ENCODE measurements at regions not wholly inside any gene's neighbourhood (a gene's known extent, or its start where the extent isn't known, plus 50 kb on each side); places are given as distances from the start of the nearest gene placed in this dataset.

DNA sequence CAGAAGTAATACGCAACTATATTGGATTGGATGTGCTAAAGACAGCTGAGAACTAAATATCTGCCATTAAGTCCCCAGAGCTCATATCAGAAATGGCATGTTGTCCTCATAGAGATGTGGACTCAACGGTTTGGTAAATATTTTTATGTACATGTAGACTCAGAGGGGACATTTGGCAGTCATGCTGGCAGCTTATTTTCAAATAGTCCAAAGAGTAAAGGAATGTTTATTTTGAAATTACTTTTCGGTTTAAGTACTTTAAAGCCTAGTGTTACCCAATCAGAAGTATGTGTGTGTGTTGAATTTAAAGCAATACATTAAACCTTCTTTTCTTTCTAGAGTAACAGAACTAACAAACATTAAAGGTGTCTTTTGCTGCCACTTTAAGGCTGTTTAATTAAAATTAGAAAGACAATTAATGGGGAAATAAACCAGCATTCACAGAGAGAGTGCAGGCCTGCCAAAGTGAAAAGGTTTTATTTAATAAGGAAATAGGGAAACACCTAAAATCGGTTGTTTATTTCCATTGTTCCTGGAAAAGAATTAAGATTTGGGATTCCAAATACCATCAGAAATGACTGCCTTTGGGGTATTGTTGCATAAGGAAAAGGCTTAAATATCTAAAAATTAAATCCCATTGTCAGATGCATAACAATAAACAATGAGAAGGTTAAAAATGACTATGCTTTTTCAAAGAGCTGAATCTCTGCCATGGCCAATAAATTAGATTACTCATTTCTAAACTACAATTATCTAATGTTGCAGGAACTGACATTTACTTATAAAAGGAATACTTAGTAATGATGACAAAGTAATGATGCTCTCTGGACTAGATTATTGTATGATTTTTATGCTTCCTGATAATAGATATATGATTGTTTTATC is 113.4 kb upstream of the AHR start:
- H3K27me3 ChIP-seq (replicated peaks in 1 of 2; ENCODE audit: control insufficient read depth in 2 of 2, insufficient read depth in 2 of 2, low read length in 1 of 2) = no peaks in the 10 kb centered on the region
- no peaks in the 10 kb centered on the region for H3K79me2 ChIP-seq (ENCODE audit: control insufficient read depth, insufficient read depth, low read length)
- H4K20me1 ChIP-seq (ENCODE audit: control insufficient read depth, insufficient read depth) = no peaks in the 10 kb centered on the region
- ChIA-PET POLR2A (no interaction called here), RAD21 (ENCODE audit: unreplicated experiment) (interaction anchor here (1.2 to 2.1 kb wide), 5 partner anchors 18 to 218 kb away, joined by 3 to 8 read pairs (median 4); partner anchors contain the start of gene AHR), SMC1A (ENCODE audit: uncharacterized antibody, unreplicated experiment) (interaction anchor here (0.7 to 2.1 kb wide), 6 partner anchors 11 to 122 kb away, joined by 3 to 6 read pairs (median 3); no protein-coding TSS in a partner anchor), CTCF (interaction anchor here (1.2 to 1.6 kb wide), 2 partner anchors 116 to 117 kb away, joined by 3 read pairs; no protein-coding TSS in a partner anchor)
- intact Hi-C loops (cut with micrococcal nuclease; ENCODE audit: unreplicated experiment) = loop anchor here (1.0 to 5.0 kb wide), 3 partner anchors 26 to 203 kb away; partner anchors contain the start of gene AHR
- ATAC-seq (peak; percentile 52), DNase-seq (ENCODE audit: low read depth, low spot score) (no peak), FAIRE-seq (peak; percentile 70)
- peaks cover 4% of the 10 kb centered on the region for H3K4me1 ChIP-seq (ENCODE audit: control insufficient read depth, insufficient read depth, low read length)
- in situ Hi-C loops (cut with MboI) = no loop called here
- H3K27ac ChIP-seq (ENCODE audit: control insufficient read depth, insufficient read depth) = no peak overlapping the region
- H3K36me3 ChIP-seq (ENCODE audit: control insufficient read depth in 2 of 2, insufficient read depth in 2 of 2, low read length in 1 of 2) = no peaks in the 10 kb centered on the region
- no TSS peak for BruUV-seq (replicated peaks)
- H2AFZ ChIP-seq (ENCODE audit: control insufficient read depth, low read depth, low read length) = no peak overlapping the region; the same call in 1 of the 2 replicates
- no peak for TF ChIP-seq BRCA1 (IDR thresholded peaks at IDR 0.05; ENCODE audit: low read depth, low read length)
- peak; percentile 57; the same call in 1 of the 2 replicates for TF ChIP-seq JUNB (IDR thresholded peaks at IDR 0.05)
- TF ChIP-seq DPF2 (IDR thresholded peaks at IDR 0.05) = no peak
- H3K4me2 ChIP-seq (ENCODE audit: control insufficient read depth, insufficient read depth) = no peak overlapping the region; the same call in 1 of the 2 replicates
- 85% methylated on average over 4 of the region's 4 CpGs for WGBS (ENCODE audit: insufficient coverage, insufficient replicate concordance, low lambda C conversion rate, missing lambda C conversion rate)
- H3K4me3 ChIP-seq = no peak overlapping the region
- no peak overlapping the region for H3K9ac ChIP-seq (ENCODE audit: control insufficient read depth, insufficient read depth, low read length)
- no peaks in the 10 kb centered on the region for H3K9me3 ChIP-seq (replicated peaks; ENCODE audit: control insufficient read depth, insufficient read depth, low read length)

- Histone ChIP-seq H3K79me2 (ENCODE audit: control insufficient read depth, insufficient read depth, low read length) (no peaks in the 10 kb centered on the region), H3K4me1 (ENCODE audit: control insufficient read depth, insufficient read depth, low read length) (peaks cover 4% of the 10 kb centered on the region), H3K9me3 (replicated peaks; ENCODE audit: control insufficient read depth, insufficient read depth, low read length) (no peaks in the 10 kb centered on the region), H3K9ac (ENCODE audit: control insufficient read depth, insufficient read depth, low read length) (no peak overlapping the region), H2AFZ (ENCODE audit: control insufficient read depth, low read depth, low read length) (peak overlapping the region; percentile 49), H3K4me3 (no peak overlapping the region), H3K36me3 (ENCODE audit: control insufficient read depth in 2 of 2, insufficient read depth in 2 of 2, low read length in 1 of 2) (no peaks in the 10 kb centered on the region), H3K4me2 (ENCODE audit: control insufficient read depth, insufficient read depth) (peak overlapping the region; percentile 44; the same call in 1 of the 2 replicates), H4K20me1 (ENCODE audit: control insufficient read depth, insufficient read depth) (no peaks in the 10 kb centered on the region), H3K27ac (ENCODE audit: control insufficient read depth, insufficient read depth) (0 out of 2 replicates have a peak overlapping the region, but pooled peaks have one; percentile 4), H3K27me3 (replicated peaks in 1 of 2; ENCODE audit: control insufficient read depth in 2 of 2, insufficient read depth in 2 of 2, low read length in 1 of 2) (no peaks in the 10 kb centered on the region)
- intact Hi-C loops (cut with micrococcal nuclease; ENCODE audit: unreplicated experiment) = loop anchor here (1.0 to 5.0 kb wide), 3 partner anchors 27 to 203 kb away; partner anchors contain the start of gene AHR
- FAIRE-seq (peak; percentile 74), ATAC-seq (peak; percentile 99), DNase-seq (ENCODE audit: low read depth, low spot score) (peak; percentile 59)
- 20% methylated on average over 4 of the region's 4 CpGs for WGBS (ENCODE audit: insufficient coverage, insufficient replicate concordance, low lambda C conversion rate, missing lambda C conversion rate)
- ChIA-PET RAD21 (ENCODE audit: unreplicated experiment) (interaction anchor here (1.5 to 2.1 kb wide), 3 partner anchors 116 to 217 kb away, joined by 4 to 7 read pairs (median 5); no protein-coding TSS in a partner anchor), CTCF (interaction anchor here (0.9 to 1.2 kb wide), 3 partner anchors 9 to 116 kb away, joined by 3 to 4 read pairs (median 3); no protein-coding TSS in a partner anchor), SMC1A (ENCODE audit: uncharacterized antibody, unreplicated experiment) (interaction anchor here (0.9 to 2.0 kb wide), 2 partner anchors 112 to 123 kb away, joined by 3 to 6 read pairs; no protein-coding TSS in a partner anchor), POLR2A (no interaction called here)
- no TSS peak for BruUV-seq (replicated peaks)
- in situ Hi-C loops (cut with MboI) = no loop called here
- peak; percentile 99 for TF ChIP-seq SPI1 (IDR thresholded peaks at IDR 0.05; ENCODE audit: borderline replicate concordance, insufficient read depth, low read depth, low read length)
- TF ChIP-seq IRF4 (IDR thresholded peaks at IDR 0.05; ENCODE audit: low read depth, low read length) = peak; percentile 81
- TF ChIP-seq BMI1 (IDR thresholded peaks at IDR 0.05; ENCODE audit: borderline replicate concordance) = peak; percentile 78; the same call in 1 of the 2 replicates
- TF ChIP-seq ZNF24 (IDR thresholded peaks at IDR 0.05) = no peak
- no peak for TF ChIP-seq RB1 (IDR thresholded peaks at IDR 0.05; ENCODE audit: borderline replicate concordance)
- peak in 1 of 2 experiments; percentile 92; a peak in 3 of 4 replicates for TF ChIP-seq EP300 (IDR thresholded peaks at IDR 0.05; ENCODE audit: borderline replicate concordance in 1 of 2, control insufficient read depth in 1 of 2, low read depth in 2 of 2, low read length in 2 of 2)
- TF ChIP-seq ETV6 (conservative IDR thresholded peaks at IDR 0.05 in 1 of 2, IDR thresholded peaks at IDR 0.05 in 1 of 2; ENCODE audit: borderline replicate concordance in 1 of 2, low read depth in 1 of 2) = 0 out of 4 replicates have a peak, but pooled peaks of 1 of the 2 experiments have one; percentile 17
- TF ChIP-seq TCF3 (IDR thresholded peaks at IDR 0.05; ENCODE audit: borderline replicate concordance, insufficient read depth, low read depth, low read length) = no peak
- TF ChIP-seq, protein P1, sequence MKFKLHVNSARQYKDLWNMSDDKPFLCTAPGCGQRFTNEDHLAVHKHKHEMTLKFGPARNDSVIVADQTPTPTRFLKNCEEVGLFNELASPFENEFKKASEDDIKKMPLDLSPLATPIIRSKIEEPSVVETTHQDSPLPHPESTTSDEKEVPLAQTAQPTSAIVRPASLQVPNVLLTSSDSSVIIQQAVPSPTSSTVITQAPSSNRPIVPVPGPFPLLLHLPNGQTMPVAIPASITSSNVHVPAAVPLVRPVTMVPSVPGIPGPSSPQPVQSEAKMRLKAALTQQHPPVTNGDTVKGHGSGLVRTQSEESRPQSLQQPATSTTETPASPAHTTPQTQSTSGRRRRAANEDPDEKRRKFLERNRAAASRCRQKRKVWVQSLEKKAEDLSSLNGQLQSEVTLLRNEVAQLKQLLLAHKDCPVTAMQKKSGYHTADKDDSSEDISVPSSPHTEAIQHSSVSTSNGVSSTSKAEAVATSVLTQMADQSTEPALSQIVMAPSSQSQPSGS (IDR thresholded peaks at IDR 0.05; ENCODE audit: low read length) = peak; percentile 84
- no peak for TF ChIP-seq MYB (IDR thresholded peaks at IDR 0.05; ENCODE audit: borderline replicate concordance, low read depth, low read length)
- TF ChIP-seq BCL11A (IDR thresholded peaks at IDR 0.05; ENCODE audit: low read depth, low read length) = peak; percentile 89
Measured at GRCh38 chr7:17185690-17186070, 112.8 kb upstream of the AHR start.
